Erythroblast (primary cell): ENCODE measurements at regions not wholly inside any gene's neighbourhood (a gene's known extent, or its start where the extent isn't known, plus 50 kb on each side); places are given as distances from the start of the nearest gene placed in this dataset.

Experiments used
- GATA1 ChIP-seq: IDR thresholded peaks from 2 replicates; pipeline ENCODE4 v1.6.1; 2011; ENCODE audit warnings: low read depth, mild to moderate bottlenecking, control low read depth, low read length, moderate library complexity
- POLR2A ChIP-seq: IDR thresholded peaks from 2 replicates; pipeline ENCODE4 v1.6.1; 2011; ENCODE audit warnings: mild to moderate bottlenecking, low read length

DNA sequence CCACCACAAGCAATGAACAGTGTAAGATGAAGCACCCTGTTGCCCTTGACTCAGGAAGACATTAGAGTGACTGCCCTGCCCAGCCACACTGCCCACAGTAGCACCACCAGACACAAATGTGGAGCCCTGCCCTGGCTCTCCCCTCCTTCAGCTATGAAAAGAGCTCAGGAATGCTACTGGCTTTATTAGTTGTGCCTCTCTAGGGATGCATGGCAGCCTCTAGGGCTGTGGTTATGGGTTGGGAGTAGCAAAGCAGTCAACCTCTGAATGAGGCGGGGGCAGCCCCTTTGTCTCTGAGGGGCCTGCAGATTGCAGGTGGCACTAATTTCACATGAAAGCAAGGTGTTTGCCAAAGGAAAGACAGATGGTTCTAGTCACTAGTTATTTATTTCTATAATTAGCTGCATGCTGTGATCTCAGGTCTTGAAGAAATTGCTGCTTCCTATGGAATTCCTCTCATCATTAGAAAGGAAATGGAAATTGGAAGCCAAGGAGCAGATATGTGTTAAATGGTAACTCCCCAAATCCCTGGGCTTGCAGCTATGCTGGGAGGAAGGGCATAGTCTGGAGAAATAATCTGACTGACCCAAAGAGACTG lies 259.4 kb downstream of the TLR4 start:
- TF ChIP-seq POLR2A = no peak
- no peak for TF ChIP-seq GATA1
